Progenitor cell of endocrine pancreas (in vitro differentiated cells): ENCODE measurements at regions not wholly inside any gene's neighbourhood (a gene's known extent, or its start where the extent isn't known, plus 50 kb on each side); places are given as distances from the start of the nearest gene placed in this dataset.

Experiments
- DNase-seq: peaks from one replicate; pipeline ENCODE4 v3.0.0; 2021; ENCODE audit warnings: low spot score; ENCODE audit not compliant: unreplicated experiment
- H3K27ac Mint-ChIP-seq: 2 replicates; pipeline ENCODE4 v1.8.0; 2021; ENCODE audit warnings: mild to moderate bottlenecking, moderate library complexity, mixed read lengths
- H3K27me3 Mint-ChIP-seq: 2 replicates; pipeline ENCODE4 v1.8.0; 2021; ENCODE audit warnings: mixed read lengths
- H3K36me3 Mint-ChIP-seq: 2 replicates; pipeline ENCODE4 v1.8.0; 2022; ENCODE audit warnings: mixed read lengths; ENCODE audit not compliant: insufficient read depth
- H3K4me1 Mint-ChIP-seq: 2 replicates; pipeline ENCODE4 v1.8.0; 2021; ENCODE audit warnings: low read depth, mixed read lengths
- H3K4me3 Mint-ChIP-seq: 2 replicates; pipeline ENCODE4 v1.8.0; 2021; ENCODE audit warnings: low read depth, mild to moderate bottlenecking, moderate library complexity, mixed read lengths
- H3K9me3 Mint-ChIP-seq: 2 replicates; pipeline ENCODE4 v1.8.0; 2021; ENCODE audit warnings: low read depth, mixed read lengths
- TF ChIP-seq, protein P1 (sequence below): fragments of 200-600 bp; sonication (generic); IDR thresholded peaks from one replicate; pipeline ENCODE4 v1.5.0; 2021; ENCODE audit warnings: antibody characterized with exemption, mild to moderate bottlenecking; ENCODE audit not compliant: unreplicated experiment

- Mint-ChIP-seq H3K27ac (no peak overlapping the region), H3K4me3 (no peak overlapping the region), H3K27me3 (no peaks in the 10 kb centered on the region), H3K4me1 (no peaks in the 10 kb centered on the region), H3K36me3 (no peaks in the 10 kb centered on the region), H3K9me3 (no peaks in the 10 kb centered on the region)
- TF ChIP-seq, protein P1, sequence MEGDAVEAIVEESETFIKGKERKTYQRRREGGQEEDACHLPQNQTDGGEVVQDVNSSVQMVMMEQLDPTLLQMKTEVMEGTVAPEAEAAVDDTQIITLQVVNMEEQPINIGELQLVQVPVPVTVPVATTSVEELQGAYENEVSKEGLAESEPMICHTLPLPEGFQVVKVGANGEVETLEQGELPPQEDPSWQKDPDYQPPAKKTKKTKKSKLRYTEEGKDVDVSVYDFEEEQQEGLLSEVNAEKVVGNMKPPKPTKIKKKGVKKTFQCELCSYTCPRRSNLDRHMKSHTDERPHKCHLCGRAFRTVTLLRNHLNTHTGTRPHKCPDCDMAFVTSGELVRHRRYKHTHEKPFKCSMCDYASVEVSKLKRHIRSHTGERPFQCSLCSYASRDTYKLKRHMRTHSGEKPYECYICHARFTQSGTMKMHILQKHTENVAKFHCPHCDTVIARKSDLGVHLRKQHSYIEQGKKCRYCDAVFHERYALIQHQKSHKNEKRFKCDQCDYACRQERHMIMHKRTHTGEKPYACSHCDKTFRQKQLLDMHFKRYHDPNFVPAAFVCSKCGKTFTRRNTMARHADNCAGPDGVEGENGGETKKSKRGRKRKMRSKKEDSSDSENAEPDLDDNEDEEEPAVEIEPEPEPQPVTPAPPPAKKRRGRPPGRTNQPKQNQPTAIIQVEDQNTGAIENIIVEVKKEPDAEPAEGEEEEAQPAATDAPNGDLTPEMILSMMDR, result no peak
- no peak for DNase-seq
Observed at GRCh38 chr14:51513933-51514332, 137.8 kb upstream of the FRMD6 start.

DNA sequence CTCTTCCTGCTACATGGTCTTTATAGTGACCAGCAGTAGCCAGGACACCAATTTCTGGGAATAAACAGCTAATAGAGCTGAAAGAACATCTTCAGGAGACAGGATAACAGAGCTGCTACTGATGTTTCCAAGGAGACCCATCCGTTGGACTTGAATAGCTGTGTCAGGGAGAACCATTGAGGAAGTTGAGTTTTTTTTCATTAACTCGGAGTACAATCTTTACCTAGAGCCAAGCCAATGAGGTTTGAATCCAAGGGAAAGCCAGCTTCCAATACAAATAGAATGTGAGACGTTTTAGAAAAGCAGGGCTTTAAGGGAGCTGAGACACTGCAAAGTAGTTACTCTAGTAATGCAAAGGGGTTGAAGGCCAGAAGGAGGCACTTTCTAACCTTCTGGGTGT lies 136.1 kb upstream of the FRMD6 start:
- H3K27me3 Mint-ChIP-seq, result no peaks in the 10 kb centered on the region
- no peaks in the 10 kb centered on the region for H3K4me1 Mint-ChIP-seq
- H3K36me3 Mint-ChIP-seq, result no peaks in the 10 kb centered on the region
- TF ChIP-seq, protein P1, result no peak
- no peak overlapping the region for H3K27ac Mint-ChIP-seq
- DNase-seq, result no peak
- no peak overlapping the region for H3K4me3 Mint-ChIP-seq
- no peaks in the 10 kb centered on the region for H3K9me3 Mint-ChIP-seq

DNA sequence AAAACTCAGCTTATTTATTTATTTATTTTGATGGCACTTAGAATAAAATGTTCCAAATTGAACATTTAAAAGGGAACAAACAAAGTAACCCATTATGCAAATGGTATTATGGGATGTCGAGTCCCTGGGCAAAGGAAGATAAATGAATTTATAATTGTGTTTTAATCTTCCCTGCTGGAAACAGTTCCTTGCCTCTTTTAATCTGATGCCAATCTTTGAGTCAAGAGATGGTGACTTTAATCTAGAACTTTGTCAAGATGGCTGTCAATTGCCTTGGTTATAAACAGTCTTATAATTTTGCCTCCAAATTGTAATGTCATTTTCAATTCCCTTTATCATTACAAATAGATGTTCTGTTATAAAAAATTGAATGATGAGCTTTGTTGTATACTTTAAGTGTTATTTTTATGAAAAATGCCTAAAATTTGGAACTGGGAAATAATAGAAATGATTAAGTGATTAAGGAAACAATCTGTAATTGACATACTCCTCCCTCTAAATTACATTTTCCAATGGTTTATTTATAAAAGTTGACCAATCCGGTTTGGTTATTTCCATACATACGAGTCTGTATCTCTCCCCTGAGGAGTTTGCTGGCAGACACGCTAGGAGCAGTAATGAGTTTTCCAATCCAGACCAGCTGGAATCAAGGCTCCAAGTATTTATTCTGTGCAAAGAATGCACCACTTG lies 134.9 kb upstream of the FRMD6 start:
- Mint-ChIP-seq H3K4me1 (no peaks in the 10 kb centered on the region), H3K36me3 (no peaks in the 10 kb centered on the region), H3K9me3 (no peaks in the 10 kb centered on the region), H3K27me3 (no peaks in the 10 kb centered on the region), H3K4me3 (no peak overlapping the region), H3K27ac (no peak overlapping the region)
- no peak for DNase-seq
- TF ChIP-seq, protein P1, result no peak

DNA sequence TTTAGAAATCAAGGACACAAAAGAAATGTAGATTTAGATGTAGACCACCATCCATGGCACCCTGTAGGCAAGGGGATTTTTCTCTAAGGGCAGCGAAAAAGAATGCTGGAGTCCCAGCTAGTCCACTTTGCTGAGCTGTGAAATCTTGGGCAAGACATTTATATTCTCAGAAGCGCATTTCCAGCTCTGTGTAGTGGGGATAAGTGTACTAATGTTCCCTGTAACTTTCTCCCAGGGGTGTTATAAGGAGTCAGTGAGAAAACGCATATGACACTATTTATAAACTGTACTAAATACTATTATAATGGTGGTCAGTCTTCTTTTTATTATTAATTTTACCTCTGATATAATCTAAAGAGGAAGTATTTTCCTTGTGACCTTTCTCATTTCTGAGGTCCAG lies 133.4 kb upstream of the FRMD6 start:
- no peaks in the 10 kb centered on the region for H3K27me3 Mint-ChIP-seq
- no peak overlapping the region for H3K27ac Mint-ChIP-seq
- H3K4me3 Mint-ChIP-seq, result no peak overlapping the region
- no peak for DNase-seq
- no peaks in the 10 kb centered on the region for H3K36me3 Mint-ChIP-seq
- H3K9me3 Mint-ChIP-seq, result no peaks in the 10 kb centered on the region
- no peaks in the 10 kb centered on the region for H3K4me1 Mint-ChIP-seq
- TF ChIP-seq, protein P1, result no peak

- Mint-ChIP-seq H3K4me3 (no peak overlapping the region), H3K36me3 (no peaks in the 10 kb centered on the region), H3K4me1 (no peaks in the 10 kb centered on the region), H3K27ac (no peak overlapping the region), H3K9me3 (no peaks in the 10 kb centered on the region), H3K27me3 (no peaks in the 10 kb centered on the region)
- TF ChIP-seq, protein P1, result no peak
- DNase-seq, result no peak
Observed at GRCh38 chr14:51518711-51519110, 133.0 kb upstream of the FRMD6 start.
